IMR-90 (cell line): ENCODE measurements at regions not wholly inside any gene's neighbourhood (a gene's known extent, or its start where the extent isn't known, plus 50 kb on each side); places are given as distances from the start of the nearest gene placed in this dataset.

ENCODE experiments used
- ATAC-seq: fragments of 200-7000 bp; cut with Tn5 transposase; 2 replicates; pipeline ENCODE4 v1.9.1; 2020; ENCODE audit warnings: low read depth, mild to moderate bottlenecking, moderate library complexity
- BruUV-seq: library from RNA; stranded (reverse); fragments of 400-500 nt; replicated peaks from 2 replicates; lab custom pipeline; 2021; lab: Mats Ljungman, UMichigan
- CTCF ChIA-PET: fragments of 300-600 bp; formaldehyde crosslinking; extraction: SDS; loops from one replicate; lab custom pipeline; 2021; ENCODE audit warnings: antibody characterized with exemption; lab: Yijun Ruan, JAX
- POLR2A ChIA-PET: fragments of 300-600 bp; sonication (Branson Sonifier 250); formaldehyde crosslinking; loops from one replicate; lab custom pipeline; 2022; ENCODE audit warnings: antibody characterized with exemption; ENCODE audit not compliant: unreplicated experiment; lab: Charles Lee
- DNase-seq: peaks from one replicate; pipeline ENCODE4 v3.0.0; 2013
- H2AFZ ChIP-seq: replicated peaks from 2 replicates; pipeline ENCODE3; 2013; ENCODE audit warnings: low read length, mild to moderate bottlenecking; ENCODE audit not compliant: poor library complexity
- H2AK5ac ChIP-seq: 2 replicates; pipeline ENCODE4 v1.6.1; 2013; ENCODE audit warnings: low read depth, low read length, inconsistent platforms
- H2AK9ac ChIP-seq: replicated peaks from 2 replicates; pipeline ENCODE3; 2013; ENCODE audit warnings: mild to moderate bottlenecking, low read depth, low read length, moderate library complexity; ENCODE audit not compliant: poor library complexity
- H2BK120ac ChIP-seq: 2 replicates; pipeline ENCODE4 v1.6.1; 2013; ENCODE audit warnings: low read depth, low read length, inconsistent platforms
- H2BK15ac ChIP-seq: 3 replicates; pipeline ENCODE4 v1.6.1; 2013; ENCODE audit warnings: low read depth, low read length, inconsistent platforms
- H2BK20ac ChIP-seq: 2 replicates; pipeline ENCODE4 v1.6.1; 2013; ENCODE audit warnings: low read depth, mild to moderate bottlenecking, inconsistent platforms, low read length, moderate library complexity
- H2BK5ac ChIP-seq: 2 replicates; pipeline ENCODE4 v1.6.1; 2013; ENCODE audit warnings: mild to moderate bottlenecking, low read depth, low read length, inconsistent platforms; ENCODE audit not compliant: poor library complexity, severe bottlenecking
- H3K14ac ChIP-seq: replicated peaks from 2 replicates; pipeline ENCODE4 v1.6.1; 2013; ENCODE audit warnings: low read depth, low read length, inconsistent platforms
- H3K18ac ChIP-seq: 2 replicates; pipeline ENCODE4 v1.6.1; 2013; ENCODE audit warnings: low read depth, low read length, control low read depth
- H3K23ac ChIP-seq: 2 replicates; pipeline ENCODE4 v1.6.1; 2013; ENCODE audit warnings: low read depth, low read length, inconsistent platforms
- H3K27ac ChIP-seq: 2 replicates; pipeline ENCODE4 v1.5.1; 2013; ENCODE audit warnings: mild to moderate bottlenecking, control low read depth, low read length; ENCODE audit not compliant: insufficient read depth
- H3K27me3 ChIP-seq: 2 replicates; pipeline ENCODE4 v1.6.1; 2013; ENCODE audit warnings: low read length; ENCODE audit not compliant: control insufficient read depth, insufficient read depth
- H3K36me3 ChIP-seq: 2 replicates; pipeline ENCODE4 v1.6.1; 2013; ENCODE audit warnings: low read length, mixed read lengths; ENCODE audit not compliant: control insufficient read depth, insufficient read depth
- H3K4ac ChIP-seq: 2 replicates; pipeline ENCODE4 v1.6.1; 2013; ENCODE audit warnings: low read depth, low read length, inconsistent platforms
- H3K4me1 ChIP-seq: 2 replicates; pipeline ENCODE4 v1.6.1; 2013; ENCODE audit warnings: low read length, mixed read lengths; ENCODE audit not compliant: control insufficient read depth, insufficient read depth
- H3K4me2 ChIP-seq: 2 replicates; pipeline ENCODE4 v1.6.1; 2013; ENCODE audit warnings: low read depth, mild to moderate bottlenecking, control low read depth, low read length, moderate library complexity
- H3K4me3 ChIP-seq: 2 replicates; pipeline ENCODE4 v1.5.1; 2013; ENCODE audit warnings: low read depth, mild to moderate bottlenecking, control low read depth, low read length, moderate library complexity; ENCODE audit not compliant: insufficient read depth
- H3K56ac ChIP-seq: 2 replicates; pipeline ENCODE4 v1.6.1; 2013; ENCODE audit warnings: low read length, inconsistent platforms; ENCODE audit not compliant: insufficient read depth; ENCODE audit errors: extremely low read depth
- H3K79me1 ChIP-seq, 2 experiments: 2 replicates each; pipeline ENCODE4 v1.6.1; 2013; ENCODE audit warnings: low read length in 2 of 2, inconsistent platforms in 1 of 2, low read depth in 1 of 2
- H3K9ac ChIP-seq: 2 replicates; pipeline ENCODE4 v1.6.1; 2013; ENCODE audit warnings: low read depth, low read length, control low read depth
- H3K9me1 ChIP-seq: 2 replicates; pipeline ENCODE4 v1.6.1; 2013; ENCODE audit warnings: low read length, inconsistent platforms; ENCODE audit not compliant: insufficient read depth
- H3K9me3 ChIP-seq: 2 replicates; pipeline ENCODE4 v1.6.1; 2013; ENCODE audit warnings: low read length; ENCODE audit not compliant: control insufficient read depth, insufficient read depth
- H4K20me1 ChIP-seq: 2 replicates; pipeline ENCODE4 v1.6.1; 2013; ENCODE audit warnings: low read length, inconsistent platforms; ENCODE audit not compliant: insufficient read depth
- H4K5ac ChIP-seq: 2 replicates; pipeline ENCODE4 v1.6.1; 2013; ENCODE audit warnings: mild to moderate bottlenecking, low read depth, low read length, control low read depth
- H4K8ac ChIP-seq, 2 experiments: 2 replicates each; pipeline ENCODE4 v1.6.1; 2013; ENCODE audit warnings: low read depth in 2 of 2, low read length in 2 of 2, control low read depth in 1 of 2, inconsistent platforms in 1 of 2
- H4K91ac ChIP-seq: 2 replicates; pipeline ENCODE4 v1.6.1; 2013; ENCODE audit warnings: low read depth, low read length, inconsistent platforms; ENCODE audit not compliant: insufficient read depth
- CHD1 ChIP-seq: IDR thresholded peaks from 2 replicates; pipeline ENCODE4 v1.6.1; 2012; ENCODE audit warnings: low read depth, low read length, improper control_type of control experiment
- POLR2A ChIP-seq: IDR thresholded peaks from 2 replicates; pipeline ENCODE4 v1.6.1; 2012; ENCODE audit warnings: mild to moderate bottlenecking, low read depth, low read length
- RAD21 ChIP-seq: IDR thresholded peaks from 2 replicates; pipeline ENCODE4 v1.6.1; 2012; ENCODE audit warnings: low read length, improper control_type of control experiment
- RCOR1 ChIP-seq: IDR thresholded peaks from 2 replicates; pipeline ENCODE4 v1.6.1; 2012; ENCODE audit warnings: mild to moderate bottlenecking, low read length, improper control_type of control experiment; ENCODE audit not compliant: insufficient replicate concordance
- WGBS, 2 experiments: methylation state at CpG; one replicate each; pipeline versions ENCODE4 v1.1.5 to v1.1.7; 2013; ENCODE audit warnings: missing lambda C conversion rate in 2 of 2; ENCODE audit not compliant: insufficient read length in 1 of 2; ENCODE audit errors: extremely low coverage in 2 of 2; 5-methylcytosine and 5-hydroxymethylcytosine counted together
- dilution Hi-C: fragments of 300-500 bp; cut with HindIII; formaldehyde crosslinking; loops from one replicate; pipeline ENCODE4 v1.14.3; 2018; ENCODE audit warnings: low sequenced_read_pairs; ENCODE audit not compliant: unreplicated experiment
- in situ Hi-C: fragments of 300-500 bp; cut with MboI; formaldehyde crosslinking; loops from 3 replicates; pipeline ENCODE4 v1.14.3; 2019; ENCODE audit warnings: low sequenced_read_pairs, inconsistent platforms, mixed read lengths
- intact Hi-C: fragments of 100-400 bp; cut with micrococcal nuclease; formaldehyde crosslinking; loops from 2 replicates; pipeline ENCODE4 v1.10.0; 2022

DNA sequence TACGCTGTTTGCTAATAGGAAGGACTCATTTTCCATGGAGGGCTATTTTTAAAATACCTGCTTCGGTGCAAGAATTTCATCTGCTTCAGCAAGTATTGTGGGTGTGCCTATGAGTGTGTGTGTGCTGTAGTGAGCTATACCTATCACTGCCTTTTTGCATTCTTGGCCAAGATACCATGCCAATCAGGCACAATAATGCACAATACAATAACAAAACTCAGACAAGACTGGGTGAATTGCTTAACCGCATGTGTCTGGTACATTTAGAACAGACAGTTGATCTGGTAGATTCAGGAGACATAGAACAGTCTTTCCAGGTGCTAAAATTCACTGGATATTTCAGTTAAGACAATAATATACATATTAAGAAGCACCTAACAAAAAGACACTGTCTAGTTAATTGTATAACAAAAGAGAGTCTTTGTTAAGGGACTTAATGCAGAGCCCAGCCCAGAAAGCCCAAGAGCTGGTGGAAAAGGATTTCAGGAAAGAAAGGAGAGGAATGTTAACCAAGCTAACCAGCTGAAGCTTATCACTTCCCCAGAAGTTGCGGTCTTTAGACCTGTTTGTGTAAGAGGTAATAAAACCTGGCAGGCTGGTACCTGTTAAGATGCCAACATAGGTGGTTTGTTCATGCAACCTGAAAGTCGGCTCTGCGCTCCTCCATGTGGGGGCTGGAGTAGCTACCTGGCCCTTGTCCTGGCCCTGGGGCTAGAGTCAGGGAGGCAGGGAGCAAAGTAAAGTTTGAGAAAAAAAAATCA, 153.3 kb upstream of the RBMS1 start:
- Histone ChIP-seq H2BK120ac (no peak overlapping the region), H3K23ac (no peak overlapping the region), H3K27ac (no peak overlapping the region), H3K27me3 (no peaks in the 10 kb centered on the region), H3K56ac (no peak overlapping the region), H2BK5ac (no peak overlapping the region), H2AK9ac (no peak overlapping the region), H3K4me1 (no peaks in the 10 kb centered on the region), H3K36me3 (no peaks in the 10 kb centered on the region), H4K8ac (no peak overlapping the region), H3K4me3 (no peak overlapping the region), H3K4me2 (no peak overlapping the region), H3K14ac (no peak overlapping the region), H3K18ac (no peak overlapping the region), H2BK20ac (no peak overlapping the region), H4K91ac (no peak overlapping the region), H2AK5ac (no peak overlapping the region), H3K9me1 (0 out of 2 replicates have a peak, but pooled peaks cover 2% of the 10 kb centered on the region), H4K20me1 (no peaks in the 10 kb centered on the region), H3K9me3 (no peaks in the 10 kb centered on the region), H4K5ac (no peak overlapping the region), H3K79me1 (no peaks in the 10 kb centered on the region), H3K9ac (no peak overlapping the region), H3K4ac (no peak overlapping the region), H2AFZ (no peak overlapping the region), H2BK15ac (no peak overlapping the region)
- ATAC-seq (no peak), DNase-seq (no peak)
- BruUV-seq, result no TSS peak
- ChIA-PET POLR2A (no interaction called here), CTCF (no interaction called here)
- in situ Hi-C loops, result no loop called here
- intact Hi-C loops, result no loop called here
- no CpG with 5 or more reads among the region's 6 CpGs for WGBS, 2 experiments
- TF ChIP-seq CHD1 (no peak), POLR2A (no peak), RAD21 (no peak), RCOR1 (no peak)
- dilution Hi-C loops, result no loop called here
